KG1 (cell line): ENCODE measurements at regions not wholly inside any gene's neighbourhood (a gene's known extent, or its start where the extent isn't known, plus 50 kb on each side); places are given as distances from the start of the nearest gene placed in this dataset.
"Not testable (repeated sequence)": the region's sequence is repeated elsewhere in the genome, so short reads cannot be mapped to it uniquely, and the experiment has no call there.

Source experiments
- DNase-seq: peaks from one replicate; lab custom pipeline; 2025; lab: John Stamatoyannopoulos, UW

- no peak for DNase-seq
Measured at GRCh38 chr3:105119801-105120340, 246.8 kb upstream of the ALCAM start.

DNA sequence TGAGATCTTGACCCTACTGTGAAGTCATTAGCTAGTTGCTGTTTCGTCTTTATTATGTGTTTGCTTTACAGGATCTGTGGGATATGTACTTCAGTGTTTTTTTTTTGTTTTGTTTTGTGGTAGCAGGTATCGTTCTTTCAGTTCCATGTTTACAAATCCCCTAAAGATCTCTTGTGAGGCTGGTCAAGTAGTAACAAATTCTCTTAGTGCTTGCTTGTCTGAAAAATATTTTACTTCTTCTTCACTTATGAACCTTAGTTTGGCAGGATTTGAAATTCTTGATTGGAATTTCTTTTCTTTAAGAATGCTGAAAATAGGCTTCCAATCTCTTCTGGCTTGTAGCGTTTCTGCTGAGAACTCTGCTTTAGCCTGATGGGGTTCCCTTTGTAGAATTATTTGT lies 235.8 kb upstream of the ALCAM start:
- DNase-seq, result no peak

DNA sequence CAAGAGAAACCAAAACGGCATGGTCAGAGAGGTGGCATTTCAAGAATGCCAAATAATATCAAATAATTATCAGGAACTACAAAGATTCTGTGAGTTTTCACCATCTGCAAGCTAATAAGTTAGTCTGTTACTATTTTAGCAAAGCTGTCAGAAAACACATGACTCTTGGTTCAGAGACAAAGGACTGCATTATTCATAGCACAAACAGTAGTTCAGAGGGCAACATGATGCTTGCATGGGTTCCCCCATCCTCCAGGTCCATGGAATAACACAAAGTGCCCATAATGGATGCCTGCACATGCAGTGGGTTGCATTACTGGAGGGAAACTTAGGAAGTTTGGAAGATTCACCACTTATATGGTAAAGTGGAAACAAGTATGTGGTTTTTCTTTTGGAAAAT lies 228.8 kb upstream of the ALCAM start:
- no peak for DNase-seq

DNA sequence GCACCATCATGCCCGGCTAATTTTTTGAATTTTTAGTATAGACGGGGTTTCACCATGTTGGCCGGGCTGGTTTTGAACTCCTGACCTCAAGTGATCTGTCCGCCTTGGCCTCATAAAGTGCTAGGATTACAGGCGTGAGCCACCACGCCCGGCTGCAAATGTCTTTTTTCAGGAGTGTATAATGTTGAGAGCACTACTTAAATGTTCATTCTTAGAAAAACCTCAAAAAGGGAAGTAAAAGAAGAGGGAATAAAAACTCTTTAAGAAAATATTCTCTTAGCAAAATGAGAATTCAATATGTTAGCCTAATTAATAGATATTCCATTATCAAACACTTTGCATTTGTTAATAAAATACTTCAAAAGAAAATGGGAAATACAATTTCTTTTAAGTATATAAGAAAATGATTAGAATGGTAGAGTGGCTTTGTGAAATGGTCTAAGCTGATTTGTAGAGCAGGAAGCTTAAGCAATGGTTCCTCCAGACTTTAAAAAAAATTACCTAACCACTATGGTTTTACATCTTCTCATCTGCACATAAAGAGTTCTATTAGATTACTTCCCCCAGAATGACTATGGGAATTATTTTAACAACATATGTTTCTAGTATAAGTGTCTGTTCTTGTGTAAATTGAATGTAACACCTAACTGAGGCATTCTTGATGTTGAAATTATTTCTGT lies 226.7 kb upstream of the ALCAM start:
- peak; percentile 44 for DNase-seq

DNA sequence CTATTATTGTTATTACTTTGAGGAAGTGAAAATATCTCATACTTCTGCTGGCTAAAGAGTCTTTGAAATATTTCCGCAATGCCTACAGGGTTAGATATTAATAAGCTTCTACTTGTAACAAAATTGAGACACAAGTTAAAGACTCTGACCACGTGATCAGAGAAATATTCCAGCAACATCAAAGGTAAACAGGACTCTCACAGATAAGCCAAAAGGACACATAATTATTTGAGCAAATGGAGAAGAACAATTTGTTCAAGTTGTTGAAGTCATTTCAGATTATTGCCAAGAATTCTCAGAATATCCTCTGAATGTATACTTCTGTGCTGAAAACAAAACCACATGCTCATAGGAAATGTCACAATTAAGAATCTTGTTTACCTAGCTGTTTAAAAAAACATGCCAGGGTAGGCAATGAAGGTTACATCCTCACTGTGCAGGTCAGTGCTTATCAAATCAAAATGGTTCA lies 225.8 kb upstream of the ALCAM start:
- DNase-seq, result no peak

GRCh38 chr3:105144837-105145236 lies 221.9 kb upstream of the ALCAM start:
- no peak for DNase-seq

- DNase-seq, result no peak
Measured at GRCh38 chr3:105145511-105145910, 221.2 kb upstream of the ALCAM start.

DNA sequence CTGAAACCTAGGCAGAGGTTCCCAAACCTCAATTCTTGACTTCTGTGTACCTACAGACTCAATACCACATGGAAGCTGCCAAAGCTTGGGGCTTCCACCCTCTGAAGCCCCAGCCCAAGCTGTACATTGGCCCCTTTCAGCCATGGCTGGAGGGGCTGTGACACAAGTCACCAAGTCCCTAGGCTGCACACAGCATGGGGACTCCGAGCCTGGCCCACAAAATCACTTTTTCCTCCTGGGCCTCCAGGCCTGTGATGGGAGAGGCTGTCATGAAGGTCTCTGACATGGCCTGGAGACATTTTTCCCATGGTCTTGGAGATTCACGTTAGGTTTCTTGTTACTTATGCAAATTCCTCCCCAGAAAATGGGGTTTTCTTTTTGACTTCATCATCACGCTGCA lies 217.5 kb upstream of the ALCAM start:
- DNase-seq, result not testable (repeated sequence)

GRCh38 chr3:105152987-105153386 lies 213.7 kb upstream of the ALCAM start:
- no peak for DNase-seq

DNA sequence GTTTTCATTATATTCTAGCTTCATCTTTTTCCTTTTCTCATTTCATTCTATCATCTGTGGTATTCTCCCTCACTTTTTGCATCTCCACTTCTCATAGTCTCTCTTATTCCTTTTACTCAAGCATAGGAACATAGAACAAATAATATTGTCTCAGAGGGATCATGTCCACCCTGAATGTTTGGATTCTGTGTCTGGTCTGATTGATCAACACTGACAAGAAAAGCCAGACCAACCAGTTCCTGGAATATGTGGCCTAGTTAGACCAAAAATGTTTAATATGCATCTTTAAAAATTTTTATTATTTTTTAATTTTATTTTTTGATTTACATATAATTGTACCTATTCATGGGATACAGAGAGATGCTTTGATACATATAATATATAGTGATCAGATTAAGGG lies 212.0 kb upstream of the ALCAM start:
- DNase-seq, result no peak

- no peak for DNase-seq
Measured at GRCh38 chr3:105157067-105157765, 209.5 kb upstream of the ALCAM start.

DNA sequence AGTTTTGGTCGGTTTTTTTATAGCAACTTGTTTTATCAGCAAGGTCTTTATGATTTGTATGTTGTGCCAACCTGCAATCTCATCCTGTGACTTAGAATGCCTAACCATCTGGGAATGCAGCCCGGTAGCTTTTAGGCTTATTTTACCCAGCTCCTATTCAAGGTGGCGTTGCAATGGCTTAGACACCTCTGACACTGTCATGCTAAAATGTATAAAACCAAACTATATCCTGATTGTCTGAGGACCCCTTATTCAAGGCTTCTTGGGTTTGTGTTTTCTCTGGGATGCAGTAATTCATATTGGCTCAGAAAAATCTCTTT lies 209.0 kb upstream of the ALCAM start:
- no peak for DNase-seq

- peak; percentile 31 for DNase-seq
Measured at GRCh38 chr3:105158286-105158685, 208.4 kb upstream of the ALCAM start.

DNA sequence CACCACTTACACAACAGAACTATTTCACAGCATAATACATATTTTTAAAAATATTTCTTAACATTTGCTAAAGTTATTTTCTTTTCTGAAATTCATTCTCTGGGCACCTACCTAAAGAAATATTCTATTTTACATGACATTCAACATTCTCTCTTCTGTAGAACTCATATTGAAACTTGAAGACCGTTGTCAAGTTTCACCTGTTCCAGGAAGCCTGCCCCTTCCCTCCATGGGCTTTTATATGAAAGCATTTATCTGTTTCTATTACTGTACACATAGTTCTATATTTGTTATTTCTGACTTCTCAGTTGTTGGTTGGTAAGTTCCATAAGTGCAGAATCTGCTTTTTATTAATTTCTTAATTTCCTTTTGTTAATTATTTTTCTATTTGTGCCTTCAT lies 204.3 kb upstream of the ALCAM start:
- DNase-seq, result no peak

GRCh38 chr3:105166893-105167292 lies 199.8 kb upstream of the ALCAM start:
- DNase-seq, result no peak

- DNase-seq, result no peak
Measured at GRCh38 chr3:105170423-105170822, 196.3 kb upstream of the ALCAM start.

DNA sequence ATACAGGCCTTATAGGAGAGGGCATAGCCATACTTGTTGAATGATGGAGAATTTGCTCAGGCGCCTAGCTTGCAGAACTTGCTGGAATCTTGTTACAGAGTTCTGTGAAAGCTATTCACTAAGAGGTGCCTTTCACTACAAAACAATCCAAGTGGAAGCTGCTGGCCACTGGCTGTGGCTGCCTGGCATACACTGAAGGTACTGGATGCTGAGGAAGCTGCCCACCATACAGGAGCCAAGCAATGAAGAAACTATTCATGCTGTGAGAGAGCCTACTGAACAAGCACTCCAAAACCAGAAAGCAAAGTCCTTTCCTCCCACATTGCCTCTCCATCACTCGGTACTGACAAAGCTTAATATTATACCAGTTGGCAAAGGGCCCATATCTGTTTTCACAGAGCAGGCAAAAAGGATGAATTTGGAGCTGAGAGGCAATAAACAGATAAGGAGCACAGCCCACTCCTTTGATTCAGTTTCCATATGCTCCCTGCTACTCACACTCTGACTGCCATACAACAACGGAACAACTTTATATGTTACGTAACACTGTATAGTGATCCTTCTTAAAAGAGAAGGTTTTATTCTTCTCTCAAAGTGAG lies 192.6 kb upstream of the ALCAM start:
- DNase-seq, result no peak

DNA sequence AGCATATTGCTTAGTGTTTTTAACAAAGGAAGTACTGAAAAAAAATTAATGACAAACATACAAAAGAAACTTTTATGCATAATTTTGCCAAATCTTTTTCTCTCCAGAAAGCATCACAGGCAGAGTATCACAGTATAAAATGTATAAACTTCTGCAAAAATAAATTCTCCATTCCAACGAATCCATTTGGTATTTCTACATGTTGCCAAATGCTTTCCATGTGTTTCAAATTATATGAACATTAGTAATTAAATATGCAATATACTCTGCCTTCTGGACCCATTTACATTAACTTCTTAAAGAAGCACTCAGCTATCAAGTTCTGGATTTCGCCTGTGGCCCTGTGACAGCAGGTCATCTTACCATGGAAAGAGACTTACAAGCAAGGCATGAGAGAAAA lies 189.1 kb upstream of the ALCAM start:
- DNase-seq, result no peak

DNA sequence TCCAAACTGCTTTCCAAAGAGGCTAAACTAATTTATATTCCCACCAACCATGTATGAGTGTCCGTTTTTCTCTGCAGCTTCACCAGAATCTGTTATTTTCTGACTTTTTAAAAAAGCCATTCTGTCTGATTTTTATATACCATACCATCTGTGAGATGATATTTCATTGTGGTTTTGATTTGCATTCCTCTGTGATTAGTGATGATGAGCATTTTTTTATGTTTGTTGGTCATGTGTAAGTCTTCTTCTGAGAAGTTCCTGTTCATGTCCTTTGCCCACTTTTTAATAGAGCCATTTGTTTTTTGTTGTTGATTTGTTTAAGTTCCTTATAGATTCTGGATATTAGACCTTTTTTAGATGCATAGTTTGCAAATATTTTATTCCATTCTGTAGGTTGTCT lies 179.4 kb upstream of the ALCAM start:
- DNase-seq, result no peak

- DNase-seq, result no peak
Measured at GRCh38 chr3:105195260-105195659, 171.4 kb upstream of the ALCAM start.

- no peak for DNase-seq
Measured at GRCh38 chr3:105197863-105198262, 168.8 kb upstream of the ALCAM start.

GRCh38 chr3:105199217-105199616 lies 167.5 kb upstream of the ALCAM start:
- DNase-seq, result no peak

DNA sequence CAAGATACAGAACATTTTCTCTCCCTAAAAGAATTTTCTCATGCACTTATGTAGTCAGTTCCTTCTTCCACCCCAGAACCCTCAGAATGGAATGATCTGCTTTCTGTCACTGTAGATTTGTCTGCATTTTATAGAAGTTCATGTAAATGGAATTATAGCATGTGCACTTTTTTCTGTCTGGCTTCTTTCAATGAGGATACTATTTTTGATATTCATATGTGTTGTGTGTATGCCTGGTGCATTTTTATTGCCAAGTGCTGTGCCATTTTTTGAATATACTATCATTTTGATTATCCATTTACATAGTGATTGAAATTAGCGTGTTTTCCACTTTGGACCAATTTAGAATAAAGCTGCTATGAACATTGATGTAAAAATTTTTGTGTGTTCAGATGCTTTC lies 156.6 kb upstream of the ALCAM start:
- no peak for DNase-seq
